HG03060 (cell line): ENCODE measurements at regions not wholly inside any gene's neighbourhood (a gene's known extent, or its start where the extent isn't known, plus 50 kb on each side); places are given as distances from the start of the nearest gene placed in this dataset.

Experiments
- ATAC-seq: cut with Tn5 transposase; IDR thresholded peaks from one replicate; pipeline ENCODE4 v1.9.1; 2021; ENCODE audit warnings: low read depth, moderate number of reproducible peaks; ENCODE audit not compliant: unreplicated experiment

DNA sequence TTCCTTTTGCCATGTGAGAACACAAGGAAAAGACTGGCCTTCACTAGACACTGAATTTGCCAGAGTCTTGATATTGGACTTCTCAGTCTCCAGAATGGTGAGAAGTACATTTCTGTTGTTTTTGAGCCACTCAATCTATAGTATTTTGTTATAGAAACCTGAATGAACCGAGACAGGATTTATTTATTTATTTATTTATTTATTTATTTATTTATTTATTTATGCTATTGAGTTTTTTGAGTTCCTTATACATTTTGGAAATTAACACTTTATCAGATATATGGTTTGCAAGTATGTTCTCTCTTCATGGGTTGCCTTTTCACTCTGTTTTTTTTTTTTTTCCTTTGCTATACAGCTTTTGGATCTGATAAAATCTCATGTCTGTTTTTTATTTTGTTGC, 319.0 kb upstream of the PCDH20 start:
- no peak for ATAC-seq

GRCh38 chr13:61728471-61728870, 312.8 kb upstream of the PCDH20 start:
- no peak for ATAC-seq

DNA sequence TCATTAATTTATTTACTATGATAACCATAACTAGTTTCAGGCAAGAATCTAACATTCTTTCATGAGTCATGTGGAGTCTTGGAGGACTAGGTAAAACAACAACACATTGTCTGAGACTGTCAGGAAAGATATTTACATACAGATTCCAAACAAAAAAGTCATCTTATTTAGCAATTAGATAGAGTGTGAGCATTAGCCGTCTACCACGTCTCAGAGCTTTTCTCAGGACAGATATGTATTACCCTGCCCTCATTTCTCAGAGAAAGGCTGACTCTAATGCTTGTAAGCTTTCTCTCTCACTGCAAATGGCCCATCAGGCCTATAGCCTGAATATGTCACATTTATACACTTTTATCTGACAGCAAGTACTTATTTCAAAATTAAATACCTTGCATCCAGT, 312.1 kb upstream of the PCDH20 start:
- no peak for ATAC-seq

- ATAC-seq: no peak
These were observed 310.2 kb upstream of the PCDH20 start for GRCh38 chr13:61725806-61726205.

DNA sequence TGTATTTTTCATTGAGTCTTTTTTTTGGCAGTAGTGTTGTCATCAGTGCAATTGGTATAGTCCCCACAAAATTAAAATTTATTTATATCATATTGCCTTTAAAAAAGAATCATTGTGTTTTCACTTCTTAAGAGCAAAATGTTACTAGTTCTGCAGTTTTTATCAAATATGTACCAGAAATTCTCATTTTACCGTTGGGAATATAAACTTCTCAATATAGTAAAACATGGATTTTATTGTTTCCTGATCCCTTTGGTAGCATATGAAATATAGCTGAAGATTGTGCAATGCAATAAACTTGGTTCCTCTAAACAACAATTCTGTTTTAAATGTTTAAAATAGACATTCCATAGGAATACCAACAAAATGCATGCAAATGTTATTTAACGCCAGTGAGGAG, 306.5 kb upstream of the PCDH20 start:
- ATAC-seq: no peak

GRCh38 chr13:61712621-61713020, 297.0 kb upstream of the PCDH20 start:
- no peak for ATAC-seq

DNA sequence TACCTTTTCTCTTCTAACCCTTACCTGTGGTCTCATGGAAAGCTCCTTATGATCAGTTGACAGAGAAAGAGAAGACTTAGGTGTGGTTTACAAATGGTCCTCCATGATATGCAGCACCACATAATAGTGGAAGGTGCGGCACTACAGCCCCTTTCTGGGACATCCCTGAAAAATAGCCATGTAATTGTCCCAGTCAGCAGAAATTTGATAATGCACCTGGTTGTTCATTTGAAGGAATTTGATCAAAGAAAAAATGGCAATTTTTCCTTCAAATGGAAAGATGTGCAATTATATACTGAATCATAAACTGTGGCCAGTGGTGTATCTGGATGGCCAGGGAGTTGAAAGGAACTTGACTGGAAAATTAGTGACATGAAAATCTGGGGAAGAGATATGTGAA, 293.6 kb upstream of the PCDH20 start:
- ATAC-seq: no peak

- ATAC-seq: no peak
These were observed 291.2 kb upstream of the PCDH20 start for GRCh38 chr13:61706899-61707298.

DNA sequence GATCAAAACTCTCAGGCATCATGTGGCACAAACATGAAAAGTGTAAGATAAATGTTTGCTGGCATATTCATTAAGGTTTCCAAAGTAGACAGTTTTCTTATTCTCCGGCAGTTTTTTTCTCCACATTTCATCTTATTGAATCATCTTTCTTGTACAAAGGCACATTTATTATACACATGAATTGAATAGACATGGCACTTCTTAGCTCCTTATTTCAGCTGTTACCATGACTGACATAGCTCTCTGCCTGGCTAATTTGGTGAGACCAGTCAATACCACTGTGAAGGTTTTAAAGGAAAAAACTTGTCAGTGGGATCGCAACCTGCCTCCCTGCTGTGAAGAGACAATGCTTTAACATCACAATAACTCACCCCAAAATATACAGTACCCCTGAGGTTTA, 285.0 kb upstream of the PCDH20 start:
- ATAC-seq: no peak

DNA sequence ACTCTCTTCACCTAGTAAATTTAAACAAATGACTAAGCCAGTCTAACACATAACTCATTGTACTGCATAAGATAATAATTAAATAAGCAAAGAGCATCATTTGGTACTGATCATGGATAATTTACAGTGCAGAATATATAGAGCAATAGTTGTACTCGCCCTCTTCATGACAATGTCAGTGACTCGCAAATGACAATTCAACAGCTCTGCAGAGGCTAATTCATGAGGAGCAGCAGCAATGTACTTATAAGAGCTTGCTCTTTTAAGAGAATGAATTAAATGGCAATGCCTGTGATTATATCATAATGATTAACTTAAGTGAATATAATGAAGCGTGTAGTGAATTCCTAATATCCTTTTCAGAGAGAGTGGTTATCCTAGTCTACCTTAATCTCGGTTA, 284.5 kb upstream of the PCDH20 start:
- no peak for ATAC-seq

DNA sequence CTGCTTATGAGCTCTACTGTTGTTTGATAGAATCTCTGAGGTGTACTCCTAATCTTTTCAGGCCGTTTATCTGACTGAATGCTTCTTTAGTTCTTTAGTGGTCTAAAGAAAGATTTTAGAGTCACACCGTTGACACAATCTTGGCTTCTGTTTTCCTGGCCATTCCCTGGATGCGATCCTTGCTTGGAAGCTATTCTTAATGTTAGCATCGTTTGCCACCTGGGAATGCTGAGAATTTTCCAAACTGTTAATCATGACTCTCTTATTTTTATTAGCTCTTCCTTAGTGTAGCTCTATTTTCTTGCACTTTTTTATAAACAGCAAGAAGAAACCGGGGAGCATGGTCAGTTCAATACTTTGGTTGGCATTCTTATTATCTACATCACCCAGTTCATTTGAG, 281.0 kb upstream of the PCDH20 start:
- no peak for ATAC-seq

DNA sequence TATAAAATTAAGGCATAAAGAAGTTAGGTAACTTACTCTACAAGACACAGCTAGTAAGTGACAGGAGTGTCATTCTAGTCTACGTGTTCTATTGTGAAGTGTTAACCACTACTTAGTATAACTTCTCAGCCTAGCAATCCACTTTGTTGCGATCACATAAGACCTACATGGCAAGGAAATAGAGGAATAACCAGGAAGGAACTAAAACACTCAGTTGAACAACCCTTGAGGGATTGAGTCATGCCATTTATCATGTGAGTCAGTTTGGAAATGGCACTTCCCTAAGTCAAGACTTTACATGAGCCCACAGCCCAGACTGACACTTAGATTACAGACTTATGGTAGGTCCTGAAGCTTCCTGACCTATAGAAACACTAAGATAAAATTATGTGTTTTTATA, 279.5 kb upstream of the PCDH20 start:
- no peak for ATAC-seq

DNA sequence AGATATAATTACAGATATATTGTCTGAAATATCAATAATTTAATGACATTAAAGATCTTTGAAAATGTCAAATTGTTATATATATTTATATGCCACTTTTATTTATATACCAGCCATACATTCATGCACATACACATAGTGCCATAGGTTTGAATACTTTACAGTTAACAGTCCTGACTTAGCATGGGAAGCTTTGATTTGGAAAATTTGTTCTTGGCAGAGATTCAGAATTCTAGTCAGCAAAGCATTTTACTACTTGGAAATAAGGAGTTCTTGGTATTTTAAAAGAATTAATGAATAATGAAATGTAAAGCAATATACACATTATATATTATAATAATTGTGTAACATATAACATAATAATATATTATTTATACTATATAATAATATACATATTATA, 277.0 kb upstream of the PCDH20 start:
- ATAC-seq: no peak

DNA sequence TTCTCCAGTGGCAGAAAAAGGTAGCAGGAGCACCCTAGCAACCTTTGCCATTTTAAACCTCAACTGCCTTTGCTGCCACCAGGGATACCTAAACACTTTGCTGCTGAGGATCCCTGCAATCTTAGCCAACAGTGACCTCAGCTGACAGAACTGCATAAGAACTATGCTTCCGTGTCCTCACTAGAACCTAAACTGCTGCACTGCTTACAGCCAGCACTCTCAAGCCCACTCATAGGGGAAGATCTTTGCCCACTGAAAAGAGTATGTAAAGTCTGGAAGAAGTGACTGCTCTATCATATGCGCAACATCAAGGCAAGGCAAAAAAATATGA, 270.0 kb upstream of the PCDH20 start:
- no peak for ATAC-seq

DNA sequence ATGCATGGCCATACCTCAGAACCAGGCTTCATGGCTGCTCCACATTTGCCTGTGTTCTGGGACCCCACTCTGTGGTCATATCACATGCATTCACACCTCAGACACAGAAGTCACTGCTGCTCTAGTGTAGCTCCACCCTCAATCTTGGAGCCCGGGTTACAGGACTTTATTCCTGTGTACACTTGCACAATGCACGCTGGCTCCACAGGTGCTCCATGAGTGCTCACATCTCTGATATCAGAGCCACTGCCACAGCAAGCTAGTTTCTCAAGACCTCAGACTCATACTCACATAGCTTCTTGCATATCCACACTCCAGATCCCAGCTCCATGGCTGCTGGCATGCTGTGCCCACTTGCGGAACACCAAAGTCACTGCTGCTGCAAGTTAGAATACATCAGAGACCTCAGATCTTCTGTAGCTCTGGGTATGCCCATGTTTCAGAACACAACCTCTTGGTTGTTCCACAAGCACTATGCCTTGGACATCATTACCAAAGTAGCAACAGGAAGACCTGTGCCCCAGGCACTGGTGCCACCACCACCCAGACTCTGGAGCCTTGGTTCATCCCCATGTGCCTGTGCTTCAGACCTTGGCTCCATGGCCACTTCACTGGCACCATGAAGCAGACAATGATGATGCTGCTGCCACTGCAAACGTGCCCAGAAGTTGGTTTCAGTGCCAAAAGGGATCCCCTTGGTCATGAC, 269.5 kb upstream of the PCDH20 start:
- no peak for ATAC-seq

DNA sequence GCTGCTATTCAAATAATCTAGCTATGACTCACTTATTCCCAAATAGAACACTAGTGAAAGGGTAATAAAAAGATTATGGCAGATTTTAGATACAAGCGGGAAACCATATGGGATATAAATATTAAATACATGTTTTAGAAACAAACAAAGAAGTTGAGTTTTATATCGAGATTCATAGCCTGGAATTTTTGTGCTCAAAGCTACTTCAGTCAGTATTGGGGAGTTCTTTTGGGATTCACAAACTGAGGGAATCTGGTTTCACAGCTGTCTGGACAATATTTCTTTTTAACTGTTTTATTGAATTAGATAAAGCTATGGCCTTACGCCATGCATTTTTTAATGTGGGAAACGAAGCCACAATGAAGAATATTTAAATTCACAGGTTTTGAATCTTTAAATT, 257.1 kb upstream of the PCDH20 start:
- no peak for ATAC-seq

- ATAC-seq: no peak
These were observed 254.9 kb upstream of the PCDH20 start for GRCh38 chr13:61670384-61671161.

DNA sequence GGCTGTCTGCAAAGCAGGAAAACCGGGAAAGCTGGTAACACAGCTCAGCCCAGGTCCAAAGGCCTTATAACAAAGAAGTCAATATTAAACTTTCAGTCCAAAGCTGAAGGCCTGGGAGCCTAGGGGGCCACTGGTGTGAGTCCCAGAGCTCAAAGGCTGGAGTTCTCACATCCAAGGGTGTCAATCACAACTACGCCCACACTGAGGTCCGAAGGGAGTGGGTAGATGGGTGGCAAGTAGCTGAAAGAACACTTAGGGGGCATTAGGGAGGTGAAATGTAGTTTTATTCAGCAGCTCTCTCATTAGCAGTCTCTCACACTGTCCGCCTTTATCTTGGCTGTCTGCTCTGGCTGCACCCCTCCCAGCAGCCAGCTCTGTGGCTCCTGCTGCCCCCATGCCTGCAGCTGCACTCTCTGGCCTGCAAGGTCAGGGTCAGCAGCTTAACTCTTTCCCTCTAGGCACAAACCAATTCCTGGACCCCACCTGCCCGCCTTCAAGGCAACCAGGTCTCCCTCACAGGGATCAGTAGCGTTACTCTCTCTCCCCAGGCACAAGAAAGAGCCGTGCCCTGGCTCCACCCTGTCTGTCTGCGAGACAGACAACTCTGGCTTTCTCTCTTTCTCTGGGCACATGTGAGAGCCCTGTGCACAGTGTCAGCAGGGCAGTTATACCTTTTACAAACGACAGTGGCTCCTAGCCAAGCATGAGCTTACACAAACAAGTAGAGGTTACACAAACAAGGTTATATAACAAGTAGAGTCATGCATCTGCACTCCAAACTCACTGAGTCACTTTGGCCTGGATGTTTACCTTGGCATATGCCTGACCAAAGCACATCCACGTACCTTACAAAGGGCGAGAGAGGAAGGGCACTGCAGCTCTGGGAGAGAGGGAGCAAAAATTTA, 249.4 kb upstream of the PCDH20 start:
- no peak for ATAC-seq

DNA sequence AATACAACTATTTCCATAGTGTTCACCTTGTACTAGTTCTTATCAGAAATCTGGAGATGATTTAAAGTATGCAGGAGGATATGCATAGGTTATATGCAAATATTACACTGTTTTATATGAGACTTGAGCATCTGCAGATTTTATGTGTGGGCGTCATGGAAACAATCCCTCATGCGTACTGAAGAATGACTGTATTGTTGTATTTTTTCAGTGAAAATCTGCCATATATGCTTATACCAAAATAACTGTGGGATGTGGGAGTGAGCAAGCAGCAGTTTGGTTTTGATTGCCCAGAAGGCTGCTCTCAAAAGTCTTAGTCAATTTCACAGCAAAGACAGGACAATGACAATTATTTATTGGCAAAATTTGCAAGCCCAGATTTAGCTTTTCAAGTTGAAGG, 238.8 kb upstream of the PCDH20 start:
- no peak for ATAC-seq

DNA sequence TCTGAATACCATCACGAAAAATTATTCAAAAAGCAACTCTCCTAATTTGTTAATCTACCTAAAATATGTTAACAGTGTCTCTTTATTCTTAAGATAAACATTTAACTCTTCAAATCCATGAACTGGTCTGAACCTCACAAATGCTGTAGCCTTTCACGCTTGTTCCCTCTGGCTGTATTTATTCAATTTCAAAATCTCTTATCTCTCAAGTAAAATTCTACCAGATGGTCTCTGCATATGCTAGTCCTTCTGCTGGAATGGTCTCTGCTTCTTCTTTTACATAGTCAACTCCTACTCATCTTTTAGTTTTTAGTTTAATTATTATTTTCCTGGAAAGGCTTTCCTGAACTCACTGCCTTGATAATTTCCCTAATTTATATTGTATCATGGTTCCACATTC, 232.9 kb upstream of the PCDH20 start:
- no peak for ATAC-seq

DNA sequence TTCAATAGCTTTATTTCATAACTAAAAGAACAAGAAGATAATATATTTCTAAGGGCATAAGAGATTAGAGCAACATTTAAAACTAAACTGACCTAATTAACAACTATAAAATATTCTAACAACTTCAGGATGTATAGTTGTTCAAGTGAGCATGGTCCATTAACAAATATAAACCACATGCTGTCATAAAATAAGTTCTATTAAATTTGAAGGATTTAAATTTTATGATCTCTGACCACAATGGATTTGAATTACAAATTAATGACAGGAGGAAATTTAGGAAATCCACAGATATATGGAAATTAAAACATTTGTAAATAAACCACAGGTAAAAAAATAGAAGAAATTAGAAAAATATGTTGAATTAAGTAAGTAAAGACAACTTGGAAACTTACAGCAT, 196.5 kb upstream of the PCDH20 start:
- ATAC-seq: no peak
